Spleen (tissue), 7 donors: ENCODE measurements at regions not wholly inside any gene's neighbourhood (a gene's known extent, or its start where the extent isn't known, plus 50 kb on each side); places are given as distances from the start of the nearest gene placed in this dataset.
"Not testable (repeated sequence)": the region's sequence is repeated elsewhere in the genome, so short reads cannot be mapped to it uniquely, and the experiment has no call there.

Experiments used
- CTCF ChIP-seq, 11 experiments: fragments of 200-600 bp in 7 of 11; fragments of 450-650 bp in 4 of 11; sonication (generic) in 4 of 11; IDR thresholded peaks in 8 of 11; conservative IDR thresholded peaks in 3 of 11; 1 replicate in 7 of 11; 2 replicates in 4 of 11; pipeline versions ENCODE4 v1.4.0 to v1.8.0; 2016 to 2021; ENCODE audit warnings: antibody characterized with exemption in 11 of 11, inconsistent platforms in 4 of 11, mild to moderate bottlenecking in 1 of 11
- POLR2AphosphoS5 ChIP-seq, 3 donors: sonication (generic); formaldehyde crosslinking; IDR thresholded peaks; one replicate each; pipeline ENCODE4 v1.5.1; 2017; ENCODE audit warnings: antibody characterized with exemption in 3 of 3
- donor health status: DM: no; HTN: no; CAD: no; lungs with moderate emphysema.
- donor health status: DM: no; HTN: no; CAD: no.
- donor health status: DM: no; HTN: no; CAD: no.

- TF ChIP-seq CTCF (IDR thresholded peaks at IDR 0.05 in 8 of 11, conservative IDR thresholded peaks at IDR 0.05 in 3 of 11); POLR2AphosphoS5 (IDR thresholded peaks at IDR 0.05): not testable (repeated sequence)
These were observed 253.3 kb downstream of the BCL2L11 start for GRCh38 chr2:111373989-111374388.
